ENCODE measurements at regions not wholly inside any gene's neighbourhood (a gene's known extent, or its start where the extent isn't known, plus 50 kb on each side); places are given as distances from the start of the nearest gene placed in this dataset.

GRCh38 chr4:54558889-54559677 is 98.7 kb upstream of the KIT start:
- in situ Hi-C loops (cut with HindIII; ENCODE audit: low sequenced_read_pairs), result no loop called here
- no peak overlapping the region for H3K4me3 ChIP-seq (ENCODE audit: low read depth, low read length)
- no peak for TF ChIP-seq CTCF (IDR thresholded peaks at IDR 0.05; ENCODE audit: low read depth, low read length)
- DNase-seq (ENCODE audit: low read depth, low spot score), result no peak

- no peak for TF ChIP-seq CTCF (IDR thresholded peaks at IDR 0.05; ENCODE audit: low read depth, low read length)
- no peak overlapping the region for H3K4me3 ChIP-seq (ENCODE audit: low read depth, low read length)
- in situ Hi-C loops (cut with HindIII; ENCODE audit: low sequenced_read_pairs), result no loop called here
- no peak for DNase-seq (ENCODE audit: low read depth, low spot score)
These were observed 97.2 kb upstream of the KIT start for GRCh38 chr4:54560513-54560912.

GRCh38 chr4:54561940-54562339 is 95.8 kb upstream of the KIT start:
- TF ChIP-seq CTCF (IDR thresholded peaks at IDR 0.05; ENCODE audit: low read depth, low read length), result no peak
- in situ Hi-C loops (cut with HindIII; ENCODE audit: low sequenced_read_pairs), result no loop called here
- no peak overlapping the region for H3K4me3 ChIP-seq (ENCODE audit: low read depth, low read length)
- DNase-seq (ENCODE audit: low read depth, low spot score), result no peak

- no peak overlapping the region for H3K4me3 ChIP-seq (ENCODE audit: low read depth, low read length)
- no peak for TF ChIP-seq CTCF (IDR thresholded peaks at IDR 0.05; ENCODE audit: low read depth, low read length)
- in situ Hi-C loops (cut with HindIII; ENCODE audit: low sequenced_read_pairs), result no loop called here
- no peak for DNase-seq (ENCODE audit: low read depth, low spot score)
These were observed 91.1 kb upstream of the KIT start for GRCh38 chr4:54566608-54567007.

- in situ Hi-C loops (cut with HindIII; ENCODE audit: low sequenced_read_pairs), result no loop called here
- TF ChIP-seq CTCF (IDR thresholded peaks at IDR 0.05; ENCODE audit: low read depth, low read length), result no peak
- no peak overlapping the region for H3K4me3 ChIP-seq (ENCODE audit: low read depth, low read length)
- no peak for DNase-seq (ENCODE audit: low read depth, low spot score)
These were observed 90.4 kb upstream of the KIT start for GRCh38 chr4:54567327-54567726.

- DNase-seq (ENCODE audit: low read depth, low spot score), result peak; percentile 64
- no peak for TF ChIP-seq CTCF (IDR thresholded peaks at IDR 0.05; ENCODE audit: low read depth, low read length)
- no peak overlapping the region for H3K4me3 ChIP-seq (ENCODE audit: low read depth, low read length)
- in situ Hi-C loops (cut with HindIII; ENCODE audit: low sequenced_read_pairs), result no loop called here
These were observed 89.6 kb upstream of the KIT start for GRCh38 chr4:54568184-54568583.
